ENCODE measurements at regions not wholly inside any gene's neighbourhood (a gene's known extent, or its start where the extent isn't known, plus 50 kb on each side); places are given as distances from the start of the nearest gene placed in this dataset.
"Not testable (repeated sequence)": the region's sequence is repeated elsewhere in the genome, so short reads cannot be mapped to it uniquely, and the experiment has no call there.

DNA sequence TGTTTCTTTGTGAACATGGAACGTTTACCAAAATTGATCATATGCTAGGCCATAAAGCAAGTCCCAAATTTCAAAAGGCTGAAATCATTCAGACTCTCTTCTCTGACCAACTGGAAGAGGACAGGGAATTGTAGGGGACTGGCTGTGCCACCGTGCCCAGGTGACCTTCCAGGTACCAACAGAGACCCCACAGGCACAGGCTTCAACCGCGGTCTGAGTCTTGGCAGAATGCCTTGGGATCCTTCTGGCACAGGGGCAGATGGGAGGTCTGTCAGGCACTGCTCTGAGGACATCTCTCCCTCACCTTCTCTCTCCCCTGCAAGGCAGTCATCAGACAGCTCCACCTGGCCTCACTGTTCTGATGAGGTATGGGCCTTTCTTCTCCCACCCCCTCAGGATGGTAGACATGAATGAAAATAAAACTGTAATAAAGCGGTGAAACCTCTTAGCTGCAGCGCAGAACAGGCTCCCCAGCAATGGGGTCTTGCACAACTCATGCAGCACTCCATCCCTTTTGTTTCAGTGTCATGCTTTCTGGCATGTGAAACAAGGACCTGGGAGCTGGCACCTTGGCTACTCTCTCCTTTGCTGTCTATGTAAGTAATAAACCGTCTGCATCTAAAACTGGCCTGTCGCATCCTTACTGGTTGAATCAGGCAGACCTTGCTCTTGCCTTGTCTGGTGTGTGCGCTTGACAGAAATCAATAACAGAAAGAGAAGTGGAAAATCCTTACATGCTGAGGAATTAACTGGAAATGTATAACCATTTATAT is 289.2 kb downstream of the KLF13 start:
- no peaks in the 10 kb centered on the region for H3K4me1 Mint-ChIP-seq
- no peak for TF ChIP-seq CTCF (IDR thresholded peaks at IDR 0.05; ENCODE audit: unreplicated experiment in 3 of 3)
- no peak overlapping the region for H3K27ac Mint-ChIP-seq
- no peaks in the 10 kb centered on the region for H3K36me3 Mint-ChIP-seq (ENCODE audit: low read depth)
- H3K27me3 Mint-ChIP-seq (ENCODE audit: low read depth), result no peaks in the 10 kb centered on the region
- no peak overlapping the region for H3K4me3 Mint-ChIP-seq
- H3K9me3 Mint-ChIP-seq, result peaks cover 14% of the 10 kb centered on the region

GRCh38 chr15:31623297-31623696 is 296.7 kb downstream of the KLF13 start:
- H3K4me3 Mint-ChIP-seq; H3K36me3 Mint-ChIP-seq (ENCODE audit: low read depth); H3K4me1 Mint-ChIP-seq; H3K27me3 Mint-ChIP-seq (ENCODE audit: low read depth); H3K27ac Mint-ChIP-seq: not testable (repeated sequence)
- H3K9me3 Mint-ChIP-seq, result peaks cover 23% of the 10 kb centered on the region

DNA sequence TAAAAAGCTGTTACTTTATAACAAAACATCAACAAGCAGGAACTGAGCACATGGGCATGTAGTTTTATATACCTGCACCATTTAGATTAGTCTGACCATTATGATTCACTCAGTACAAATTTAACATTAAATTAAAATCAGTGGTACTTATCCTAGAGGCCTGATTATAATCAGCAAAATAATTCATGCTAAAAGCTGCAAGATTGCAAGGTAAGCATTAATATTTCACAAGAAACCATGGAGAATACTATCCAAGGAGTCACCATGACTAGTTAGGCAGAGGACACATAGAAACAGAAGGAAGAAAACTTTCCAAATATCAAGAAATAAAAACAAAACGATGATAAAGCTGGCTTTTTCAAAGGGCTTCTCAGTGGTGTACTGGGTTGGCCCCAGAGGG is 297.5 kb downstream of the KLF13 start:
- peaks cover 23% of the 10 kb centered on the region for H3K9me3 Mint-ChIP-seq
- not testable (repeated sequence) for H3K36me3 Mint-ChIP-seq (ENCODE audit: low read depth); H3K4me1 Mint-ChIP-seq

GRCh38 chr15:31635715-31636114 is 309.1 kb downstream of the KLF13 start:
- H3K36me3 Mint-ChIP-seq (ENCODE audit: low read depth), result peaks cover 13% of the 10 kb centered on the region
- not testable (repeated sequence) for H3K27me3 Mint-ChIP-seq (ENCODE audit: low read depth); H3K27ac Mint-ChIP-seq; H3K4me3 Mint-ChIP-seq; H3K4me1 Mint-ChIP-seq
- H3K9me3 Mint-ChIP-seq, result peaks cover 20% of the 10 kb centered on the region

More for the DNA sequence above, 297.5 kb downstream of the KLF13 start:
- not testable (repeated sequence) for H3K4me3 Mint-ChIP-seq; H3K27ac Mint-ChIP-seq; H3K27me3 Mint-ChIP-seq (ENCODE audit: low read depth)

DNA sequence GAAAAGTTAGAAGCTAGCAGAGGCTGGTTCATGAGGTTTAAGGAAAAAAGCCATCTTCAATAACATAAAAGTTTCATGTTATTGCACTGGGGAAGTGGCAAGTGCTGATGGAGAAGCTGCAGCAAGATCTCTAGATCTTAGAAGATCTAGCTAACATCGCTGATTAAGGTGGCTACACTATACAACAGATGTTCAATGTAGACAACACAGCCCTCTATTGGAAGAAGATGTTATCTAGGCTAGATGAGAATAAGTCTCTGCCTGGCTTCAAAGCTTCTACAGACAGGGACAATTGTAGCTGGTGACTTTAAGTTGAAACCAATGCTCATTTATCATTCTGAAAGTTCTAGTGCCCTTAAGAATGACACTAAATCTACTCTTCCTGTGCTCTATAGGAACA is 310.3 kb downstream of the KLF13 start:
- Mint-ChIP-seq H3K9me3 (peaks cover 18% of the 10 kb centered on the region), H3K36me3 (ENCODE audit: low read depth) (peaks cover 13% of the 10 kb centered on the region)
- H3K4me1 Mint-ChIP-seq; H3K4me3 Mint-ChIP-seq; H3K27ac Mint-ChIP-seq; H3K27me3 Mint-ChIP-seq (ENCODE audit: low read depth): not testable (repeated sequence)

DNA sequence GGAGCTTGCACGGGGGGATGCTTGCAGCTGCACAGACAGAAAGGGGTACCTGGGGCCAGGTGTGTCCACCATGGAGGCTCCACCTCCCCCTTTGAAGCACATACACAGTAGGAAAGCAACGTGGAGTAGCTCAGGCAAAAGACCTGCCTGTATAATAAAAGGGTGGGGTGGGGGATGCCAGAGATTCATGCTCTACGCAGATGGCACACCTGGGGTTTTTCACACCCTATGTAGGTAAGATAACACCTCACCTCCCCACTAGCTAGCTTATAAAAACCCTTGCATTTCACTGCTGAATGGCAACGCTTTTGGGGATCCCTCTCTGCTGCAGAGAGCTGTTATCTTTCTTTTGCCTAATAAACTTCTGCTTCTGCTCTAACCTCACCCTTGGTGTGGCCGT is 317.3 kb downstream of the KLF13 start:
- not testable (repeated sequence) for H3K27me3 Mint-ChIP-seq (ENCODE audit: low read depth); H3K27ac Mint-ChIP-seq; H3K9me3 Mint-ChIP-seq; H3K4me3 Mint-ChIP-seq; H3K4me1 Mint-ChIP-seq; H3K36me3 Mint-ChIP-seq (ENCODE audit: low read depth)

DNA sequence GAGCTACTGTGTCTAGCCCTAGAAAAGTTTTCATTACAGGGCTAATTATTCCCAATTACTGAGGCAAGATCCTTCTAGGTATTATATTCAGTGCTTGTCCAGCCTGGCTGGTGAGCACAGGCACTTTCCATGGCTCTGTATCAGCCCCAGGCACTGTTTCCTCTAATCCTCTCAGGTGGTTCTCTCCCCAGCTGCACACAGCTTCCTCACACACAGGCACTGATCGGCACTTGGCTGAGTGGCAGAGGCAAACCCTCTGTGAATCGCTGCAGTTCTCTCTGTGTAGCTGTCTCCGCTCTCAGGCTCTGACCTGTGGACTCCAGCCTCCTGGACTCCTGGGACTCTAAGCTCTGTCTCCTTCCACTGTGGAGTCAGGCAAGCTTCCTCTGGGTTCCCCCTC is 318.1 kb downstream of the KLF13 start:
- H3K9me3 Mint-ChIP-seq; H3K27me3 Mint-ChIP-seq (ENCODE audit: low read depth); H3K27ac Mint-ChIP-seq; H3K4me3 Mint-ChIP-seq; H3K36me3 Mint-ChIP-seq (ENCODE audit: low read depth); H3K4me1 Mint-ChIP-seq: not testable (repeated sequence)

DNA sequence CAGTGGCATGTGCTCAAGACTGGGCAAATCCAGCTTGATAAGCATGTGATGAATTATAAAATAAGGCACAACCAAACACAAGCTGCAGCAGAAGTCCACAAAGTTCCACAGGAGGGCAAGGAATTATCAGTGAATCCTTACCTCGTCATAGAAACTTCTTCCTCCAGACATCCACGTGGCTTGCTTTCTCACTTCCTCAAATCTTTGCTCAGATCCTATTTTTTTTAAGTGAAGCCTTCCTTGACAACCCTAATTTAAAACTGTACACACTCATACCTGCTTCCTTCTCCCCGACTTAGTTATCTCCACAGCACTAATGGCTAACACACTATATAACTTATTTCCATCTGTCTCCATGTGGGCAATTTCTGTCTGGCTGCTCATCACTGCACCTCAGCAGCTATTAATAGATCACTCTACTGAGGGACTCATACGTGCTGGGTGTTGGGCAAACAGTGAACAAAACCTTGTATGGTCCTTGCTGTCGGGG is 320.7 kb downstream of the KLF13 start:
- not testable (repeated sequence) for H3K4me1 Mint-ChIP-seq; H3K36me3 Mint-ChIP-seq (ENCODE audit: low read depth); H3K27ac Mint-ChIP-seq; H3K9me3 Mint-ChIP-seq; H3K4me3 Mint-ChIP-seq; H3K27me3 Mint-ChIP-seq (ENCODE audit: low read depth)

DNA sequence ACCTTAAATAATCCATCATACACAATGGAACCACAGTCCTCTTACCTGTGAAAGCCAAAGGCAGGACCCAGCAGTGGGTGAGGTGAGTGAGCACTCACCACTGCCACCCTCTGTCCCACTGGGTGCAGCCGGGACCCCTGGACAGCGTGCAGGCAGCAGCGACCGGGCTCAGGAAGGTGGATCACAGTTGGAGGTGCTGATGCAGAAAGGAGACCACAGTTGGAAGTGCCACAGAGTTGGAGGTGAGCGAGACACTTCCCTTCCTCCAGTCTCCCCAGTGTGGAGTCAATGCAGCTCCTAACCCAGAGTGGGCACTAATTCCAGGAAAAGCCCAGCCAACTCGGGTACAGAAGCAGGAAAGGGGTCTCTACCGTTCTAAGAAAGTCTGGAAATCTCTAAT is 323.0 kb downstream of the KLF13 start:
- not testable (repeated sequence) for H3K4me1 Mint-ChIP-seq; H3K9me3 Mint-ChIP-seq; H3K27ac Mint-ChIP-seq; H3K4me3 Mint-ChIP-seq; H3K36me3 Mint-ChIP-seq (ENCODE audit: low read depth); H3K27me3 Mint-ChIP-seq (ENCODE audit: low read depth)

DNA sequence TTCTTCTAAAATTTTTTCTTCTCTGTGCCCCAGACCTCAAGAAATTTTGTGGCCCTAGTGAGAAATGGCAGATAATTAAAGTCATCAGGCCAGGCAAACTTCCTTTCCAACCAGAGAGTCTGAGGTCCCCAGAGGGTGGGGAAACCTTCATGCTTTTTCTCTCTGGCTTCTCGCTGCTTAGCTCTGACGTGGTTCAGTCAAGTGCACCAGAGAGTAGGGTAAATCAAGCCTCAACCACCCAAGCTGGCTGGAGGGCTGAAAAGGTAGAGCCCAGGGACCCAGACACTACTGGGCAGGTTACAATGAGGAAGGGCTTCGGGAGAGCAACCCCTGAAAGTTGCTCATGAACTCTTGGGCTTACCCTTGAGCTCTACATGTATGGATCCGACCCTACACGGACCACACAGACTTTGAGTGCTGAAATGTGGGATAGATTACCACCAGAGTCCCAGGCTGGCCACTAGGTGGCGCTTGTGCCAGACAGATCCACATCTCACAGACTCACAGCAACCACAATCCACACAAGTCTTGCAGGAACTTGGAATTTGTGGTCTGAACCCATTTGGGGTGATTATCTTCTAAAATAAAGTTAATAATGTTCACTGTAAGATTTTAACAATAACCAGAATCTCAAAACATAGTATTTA is 323.5 kb downstream of the KLF13 start:
- TF ChIP-seq CTCF (IDR thresholded peaks at IDR 0.05; ENCODE audit: unreplicated experiment in 3 of 3), result peak in 1 of 3 experiments; percentile 9
- not testable (repeated sequence) for H3K27ac Mint-ChIP-seq; H3K36me3 Mint-ChIP-seq (ENCODE audit: low read depth); H3K9me3 Mint-ChIP-seq; H3K27me3 Mint-ChIP-seq (ENCODE audit: low read depth); H3K4me3 Mint-ChIP-seq; H3K4me1 Mint-ChIP-seq

- not testable (repeated sequence) for H3K36me3 Mint-ChIP-seq (ENCODE audit: low read depth); H3K4me3 Mint-ChIP-seq; H3K27ac Mint-ChIP-seq; H3K9me3 Mint-ChIP-seq; H3K27me3 Mint-ChIP-seq (ENCODE audit: low read depth); H3K4me1 Mint-ChIP-seq
These were observed 330.3 kb downstream of the KLF13 start for GRCh38 chr15:31656915-31657314.
